Common myeloid progenitor, CD34-positive (primary cell): ENCODE measurements at regions not wholly inside any gene's neighbourhood (a gene's known extent, or its start where the extent isn't known, plus 50 kb on each side); places are given as distances from the start of the nearest gene placed in this dataset.
A peak's percentile ranks its signal among the peaks of the same experiment; 100 is the strongest.

Source experiments
- CTCF ChIA-PET: fragments of 350-600 bp; sonication (Branson Sonifier 250); formaldehyde crosslinking; loops from one replicate; lab custom pipeline; 2021; ENCODE audit warnings: antibody characterized with exemption; lab: Charles Lee
- POLR2A ChIA-PET: fragments of 350-600 bp; sonication (Branson Sonifier 250); formaldehyde crosslinking; loops from one replicate; lab custom pipeline; 2021; ENCODE audit warnings: antibody characterized with exemption; lab: Charles Lee
- DNase-seq, 3 donors: peaks; one replicate each; pipeline versions ENCODE4 v3.0.0 to v3.0.0-alpha.2; 2013
- H3K27ac ChIP-seq, 2 experiments: 1 replicate in 1 of 2; 2 replicates in 1 of 2; pipeline ENCODE4 v1.7.0; 2013; ENCODE audit warnings: inconsistent platforms in 2 of 2, low read length in 2 of 2, mild to moderate bottlenecking in 2 of 2, low read depth in 1 of 2, moderate library complexity in 1 of 2; ENCODE audit not compliant: severe bottlenecking in 2 of 2, insufficient read depth in 1 of 2, poor library complexity in 1 of 2
- H3K27me3 ChIP-seq, 5 experiments: replicated peaks in 2 of 5; 1 replicate in 3 of 5; 2 replicates in 2 of 5; pipeline versions ENCODE4 v1.6.1 to v1.7.0; 2013; ENCODE audit warnings: low read length in 4 of 5, mild to moderate bottlenecking in 2 of 5, moderate library complexity in 2 of 5, inconsistent platforms in 1 of 5; ENCODE audit not compliant: insufficient read depth in 5 of 5, control insufficient read depth in 4 of 5
- H3K36me3 ChIP-seq, 4 experiments: 1 replicate in 2 of 4; 2 replicates in 2 of 4; pipeline versions ENCODE4 v1.6.1 to v1.7.0; 2013; ENCODE audit warnings: low read length in 3 of 4, control low read depth in 1 of 4, mild to moderate bottlenecking in 1 of 4; ENCODE audit not compliant: control insufficient read depth in 4 of 4, insufficient read depth in 4 of 4
- H3K4me1 ChIP-seq, 4 experiments: 1 replicate in 3 of 4; 2 replicates in 1 of 4; pipeline versions ENCODE4 v1.6.1 to v1.7.1; 2013; ENCODE audit warnings: low read length in 3 of 4, mild to moderate bottlenecking in 3 of 4, control low read depth in 1 of 4, inconsistent platforms in 1 of 4, moderate library complexity in 1 of 4; ENCODE audit not compliant: control insufficient read depth in 4 of 4, insufficient read depth in 4 of 4; ENCODE audit errors: control extremely low read depth in 1 of 4
- H3K4me3 ChIP-seq, 7 experiments: 1 replicate in 4 of 7; 2 replicates in 3 of 7; pipeline versions ENCODE4 v1.5.1 to v1.7.0; 2013; ENCODE audit warnings: mild to moderate bottlenecking in 7 of 7, low read length in 6 of 7, moderate library complexity in 6 of 7, inconsistent platforms in 2 of 7, low read depth in 2 of 7, control low read depth in 1 of 7; ENCODE audit not compliant: insufficient read depth in 4 of 7, control insufficient read depth in 1 of 7; ENCODE audit errors: extremely low read depth in 1 of 7
- H3K9me3 ChIP-seq, 5 experiments: 1 replicate in 4 of 5; 2 replicates in 1 of 5; pipeline versions ENCODE4 v1.6.1 to v1.7.1; 2013; ENCODE audit warnings: low read length in 4 of 5, mild to moderate bottlenecking in 2 of 5, inconsistent platforms in 1 of 5, low read depth in 1 of 5, moderate library complexity in 1 of 5; ENCODE audit not compliant: control insufficient read depth in 4 of 5, insufficient read depth in 2 of 5; ENCODE audit errors: control extremely low read depth in 1 of 5
- WGBS: methylation state at CpG from one replicate; pipeline ENCODE4 v1.1.5; 2013; ENCODE audit not compliant: insufficient coverage; 5-methylcytosine and 5-hydroxymethylcytosine counted together

DNA sequence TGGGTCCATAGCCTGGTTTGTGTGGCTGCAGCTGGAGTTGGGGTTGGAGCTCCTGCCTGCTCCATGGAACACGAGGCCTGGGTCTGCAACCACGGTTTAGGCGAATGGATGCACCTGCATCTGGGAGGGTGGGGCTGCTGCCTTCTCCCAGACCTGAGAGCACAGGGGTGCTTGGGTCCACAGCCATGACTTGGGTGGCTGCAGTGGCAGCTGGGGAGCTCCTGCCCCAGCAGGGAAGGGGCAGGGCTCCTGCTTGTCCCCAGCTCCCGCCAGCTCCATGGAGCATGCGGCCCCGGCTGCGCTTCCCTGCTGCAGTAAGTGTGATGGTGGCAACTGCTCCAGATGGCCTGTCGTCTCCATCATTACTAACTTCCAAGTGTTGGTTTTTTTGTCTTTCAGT, 571.1 kb upstream of the LRRN3 start:
- WGBS, result 97% methylated on average over 4 of the region's 8 CpGs
- no peak for DNase-seq
- H3K27ac ChIP-seq, result no peak overlapping the region
- no peaks in the 10 kb centered on the region for H3K4me1 ChIP-seq
- H3K4me3 ChIP-seq, result no peak overlapping the region
- ChIA-PET CTCF (no interaction called here), POLR2A (no interaction called here)
- no peaks in the 10 kb centered on the region for H3K36me3 ChIP-seq
- no peaks in the 10 kb centered on the region for H3K27me3 ChIP-seq
- peaks cover 0 to 6% (median 4%) of the 10 kb centered on the region in 5 experiments for H3K9me3 ChIP-seq

GRCh38 chr7:110521357-110521911, 569.5 kb upstream of the LRRN3 start:
- WGBS, result 88% methylated on average over 7 of the region's 8 CpGs
- no peaks in the 10 kb centered on the region for H3K36me3 ChIP-seq
- no peaks in the 10 kb centered on the region for H3K27me3 ChIP-seq
- CTCF ChIA-PET, result no interaction called here
- POLR2A ChIA-PET, result no interaction called here
- no peak overlapping the region for H3K27ac ChIP-seq
- no peak for DNase-seq
- H3K4me1 ChIP-seq, result no peaks in the 10 kb centered on the region
- no peak overlapping the region for H3K4me3 ChIP-seq
- H3K9me3 ChIP-seq, result peaks cover 0 to 6% (median 4%) of the 10 kb centered on the region in 5 experiments

DNA sequence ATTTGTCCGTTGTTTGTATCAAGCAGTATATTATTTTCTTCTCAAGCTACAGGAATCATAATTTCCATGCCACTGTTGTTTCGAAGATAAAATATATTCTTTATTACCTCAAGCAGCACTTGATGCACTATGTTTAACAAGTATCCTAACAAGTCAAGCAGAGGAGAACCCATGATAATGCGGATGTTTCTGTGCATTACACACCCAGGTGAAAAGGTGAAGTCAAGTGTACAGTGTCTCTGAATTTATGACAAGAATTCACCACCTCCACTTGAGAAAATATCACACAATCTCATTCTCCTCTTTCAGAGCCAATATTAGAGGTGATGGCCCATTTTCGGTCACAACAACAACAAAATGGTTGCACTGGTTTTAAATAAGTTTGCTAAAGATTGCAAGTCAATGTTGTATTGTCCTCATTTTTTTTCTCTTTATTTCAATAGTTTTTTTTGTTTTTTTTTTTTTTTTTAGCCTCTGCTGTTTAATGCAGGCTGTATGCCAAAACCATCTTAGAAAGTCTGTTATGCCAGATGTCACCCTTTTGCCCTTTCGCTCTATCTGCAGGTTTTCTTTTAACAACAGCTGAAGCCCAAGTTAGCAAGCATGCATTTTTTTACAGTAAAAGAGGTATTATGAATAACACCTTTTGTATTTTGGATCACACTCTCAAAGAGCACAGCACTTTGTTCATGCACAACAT, 568.7 kb upstream of the LRRN3 start:
- no peaks in the 10 kb centered on the region for H3K27me3 ChIP-seq
- H3K9me3 ChIP-seq, result peaks cover 0 to 6% (median 4%) of the 10 kb centered on the region in 5 experiments
- H3K36me3 ChIP-seq, result no peaks in the 10 kb centered on the region
- no CpG with 5 or more reads among the region's 5 CpGs for WGBS
- POLR2A ChIA-PET, result no interaction called here
- no peak overlapping the region for H3K27ac ChIP-seq
- H3K4me3 ChIP-seq, result no peak overlapping the region
- H3K4me1 ChIP-seq, result no peaks in the 10 kb centered on the region
- CTCF ChIA-PET, result no interaction called here
- DNase-seq, result no peak

GRCh38 chr7:110522761-110523200, 568.1 kb upstream of the LRRN3 start:
- ChIA-PET POLR2A (no interaction called here), CTCF (no interaction called here)
- DNase-seq, result no peak
- WGBS, result 87% methylated on average over 3 of the region's 3 CpGs
- peaks cover 0 to 6% (median 4%) of the 10 kb centered on the region in 5 experiments for H3K9me3 ChIP-seq
- no peaks in the 10 kb centered on the region for H3K4me1 ChIP-seq
- no peaks in the 10 kb centered on the region for H3K36me3 ChIP-seq
- H3K27me3 ChIP-seq, result no peaks in the 10 kb centered on the region
- H3K4me3 ChIP-seq, result peak overlapping the region in 1 of 7 experiments; percentile 4
- no peak overlapping the region for H3K27ac ChIP-seq

- Histone ChIP-seq H3K4me1 (no peaks in the 10 kb centered on the region), H3K27me3 (no peaks in the 10 kb centered on the region), H3K36me3 (no peaks in the 10 kb centered on the region), H3K27ac (no peak overlapping the region), H3K4me3 (no peak overlapping the region), H3K9me3 (no peaks in the 10 kb centered on the region)
- ChIA-PET CTCF (no interaction called here), POLR2A (no interaction called here)
- WGBS, result 89% methylated on average over 1 of the region's 2 CpGs
- no peak for DNase-seq
Measured at GRCh38 chr7:110529175-110529574, 561.8 kb upstream of the LRRN3 start.

GRCh38 chr7:110531186-110531585, 559.7 kb upstream of the LRRN3 start:
- no peak for DNase-seq
- Histone ChIP-seq H3K4me1 (no peaks in the 10 kb centered on the region), H3K36me3 (no peaks in the 10 kb centered on the region), H3K4me3 (no peak overlapping the region), H3K27me3 (no peaks in the 10 kb centered on the region), H3K27ac (no peak overlapping the region), H3K9me3 (no peaks in the 10 kb centered on the region)
- CTCF ChIA-PET, result no interaction called here
- POLR2A ChIA-PET, result no interaction called here

DNA sequence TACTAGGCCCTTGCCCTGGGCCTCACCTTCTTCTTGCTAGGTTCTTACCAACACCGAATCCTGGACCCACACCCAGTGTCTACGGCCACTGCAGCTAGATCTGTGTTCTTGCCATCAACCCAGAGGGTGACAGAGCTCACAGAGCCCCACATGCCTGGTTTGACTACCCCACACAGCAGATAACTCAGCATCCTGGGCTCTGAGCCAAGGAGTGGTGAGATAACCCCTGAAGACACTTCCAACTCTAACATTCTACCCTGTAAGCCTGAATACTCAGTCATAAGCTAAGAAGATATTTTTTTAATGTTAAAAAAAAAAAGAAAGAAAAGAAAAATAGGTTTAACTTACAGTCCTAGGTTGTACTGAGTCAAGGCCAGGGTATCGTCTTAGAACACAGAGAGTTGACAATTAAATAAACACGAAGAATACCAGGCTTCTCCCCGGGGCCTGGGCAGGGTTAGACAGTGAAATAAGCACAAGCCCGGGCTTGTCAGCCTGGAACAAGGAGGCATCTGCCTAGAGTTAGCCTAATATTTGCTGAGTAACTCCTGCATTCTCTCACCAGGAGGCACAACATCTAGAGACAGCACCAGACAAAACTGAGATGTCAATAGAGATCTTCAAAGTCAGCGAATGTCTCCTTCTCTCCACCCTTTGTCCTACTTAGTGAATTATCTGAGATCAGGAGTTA, 556.5 kb upstream of the LRRN3 start:
- ChIA-PET POLR2A (no interaction called here), CTCF (no interaction called here)
- Histone ChIP-seq H3K36me3 (no peaks in the 10 kb centered on the region), H3K9me3 (no peaks in the 10 kb centered on the region), H3K27ac (no peak overlapping the region), H3K4me3 (no peak overlapping the region), H3K27me3 (no peaks in the 10 kb centered on the region), H3K4me1 (no peaks in the 10 kb centered on the region)
- WGBS, result 100% methylated on average over 6 of the region's 7 CpGs
- DNase-seq, result peak in 1 of 3 donors; percentile 5
